Kidney epithelial cell (primary cell): ENCODE measurements at regions not wholly inside any gene's neighbourhood (a gene's known extent, or its start where the extent isn't known, plus 50 kb on each side); places are given as distances from the start of the nearest gene placed in this dataset.

Experiments
- DNase-seq: peaks from one replicate; pipeline ENCODE4 v3.0.0-alpha.2; 2010; ENCODE audit warnings: low read depth
- H3K27me3 ChIP-seq: 2 replicates; pipeline ENCODE4 v1.6.0; 2011; ENCODE audit warnings: low read length; ENCODE audit not compliant: control insufficient read depth, insufficient read depth
- H3K36me3 ChIP-seq: 2 replicates; pipeline ENCODE4 v1.5.1; 2011; ENCODE audit warnings: low read length; ENCODE audit not compliant: control insufficient read depth, insufficient read depth
- H3K4me3 ChIP-seq: 2 replicates; pipeline ENCODE4 v1.5.1; 2011; ENCODE audit warnings: low read depth, mild to moderate bottlenecking, control low read depth, low read length
- CTCF ChIP-seq: IDR thresholded peaks from 2 replicates; pipeline ENCODE4 v1.5.1; 2011; ENCODE audit warnings: mild to moderate bottlenecking, moderate library complexity, low read length, control low read depth, inconsistent platforms; ENCODE audit not compliant: insufficient read depth, poor library complexity, severe bottlenecking

- H3K4me3 ChIP-seq = no peak overlapping the region
- H3K27me3 ChIP-seq = peaks cover 5% of the 10 kb centered on the region
- no peak for DNase-seq
- H3K36me3 ChIP-seq = no peaks in the 10 kb centered on the region
- TF ChIP-seq CTCF = no peak
Observed at GRCh38 chr20:63119121-63119962, 96.6 kb downstream of the YTHDF1 start.

- Histone ChIP-seq H3K4me3 (no peak overlapping the region), H3K27me3 (peaks cover 5% of the 10 kb centered on the region), H3K36me3 (no peaks in the 10 kb centered on the region)
- DNase-seq = no peak
- TF ChIP-seq CTCF = no peak
Observed at GRCh38 chr20:63118303-63119120, 97.4 kb downstream of the YTHDF1 start.

GRCh38 chr20:63117661-63118302 is 98.1 kb downstream of the YTHDF1 start:
- TF ChIP-seq CTCF = no peak
- no peak for DNase-seq
- Histone ChIP-seq H3K27me3 (peaks cover 5% of the 10 kb centered on the region), H3K4me3 (no peak overlapping the region), H3K36me3 (no peaks in the 10 kb centered on the region)

- TF ChIP-seq CTCF = no peak
- H3K27me3 ChIP-seq = peaks cover 5% of the 10 kb centered on the region
Observed at GRCh38 chr20:63117151-63117550, 98.8 kb downstream of the YTHDF1 start.

GRCh38 chr20:63116412-63117106 is 99.4 kb downstream of the YTHDF1 start:
- no peaks in the 10 kb centered on the region for H3K36me3 ChIP-seq
- DNase-seq = no peak
- TF ChIP-seq CTCF = no peak
- H3K4me3 ChIP-seq = no peak overlapping the region
- H3K27me3 ChIP-seq = peaks cover 5% of the 10 kb centered on the region

More at GRCh38 chr20:63117151-63117550, 98.8 kb downstream of the YTHDF1 start:
- no peak for DNase-seq
- Histone ChIP-seq H3K4me3 (no peak overlapping the region), H3K36me3 (no peaks in the 10 kb centered on the region)
